GM19452 (cell line): ENCODE measurements at regions not wholly inside any gene's neighbourhood (a gene's known extent, or its start where the extent isn't known, plus 50 kb on each side); places are given as distances from the start of the nearest gene placed in this dataset.
"Not testable (repeated sequence)": the region's sequence is repeated elsewhere in the genome, so short reads cannot be mapped to it uniquely, and the experiment has no call there.

Experiments used
- ATAC-seq: cut with Tn5 transposase; IDR thresholded peaks from one replicate; pipeline ENCODE4 v1.9.1; 2021; ENCODE audit not compliant: unreplicated experiment

- no peak for ATAC-seq
Measured at GRCh38 chr6:73983367-73983766, 287.4 kb downstream of the CD109 start.

- ATAC-seq = no peak
Measured at GRCh38 chr6:73980096-73980495, 284.1 kb downstream of the CD109 start.

- no peak for ATAC-seq
Measured at GRCh38 chr6:73978330-73978729, 282.3 kb downstream of the CD109 start.

GRCh38 chr6:73972518-73972917, 276.5 kb downstream of the CD109 start:
- not testable (repeated sequence) for ATAC-seq

- ATAC-seq = no peak
Measured at GRCh38 chr6:73969971-73970970, 274.3 kb downstream of the CD109 start.

GRCh38 chr6:73968221-73968757, 272.3 kb downstream of the CD109 start:
- ATAC-seq = no peak

- ATAC-seq = no peak
Measured at GRCh38 chr6:73965539-73966029, 269.6 kb downstream of the CD109 start.

GRCh38 chr6:73964241-73964854, 268.3 kb downstream of the CD109 start:
- no peak for ATAC-seq

GRCh38 chr6:73962884-73963283, 266.9 kb downstream of the CD109 start:
- no peak for ATAC-seq

GRCh38 chr6:73956305-73956704, 260.3 kb downstream of the CD109 start:
- no peak for ATAC-seq

GRCh38 chr6:73955800-73956199, 259.8 kb downstream of the CD109 start:
- ATAC-seq = no peak

GRCh38 chr6:73954881-73955280, 258.9 kb downstream of the CD109 start:
- ATAC-seq = no peak

- ATAC-seq = no peak
Measured at GRCh38 chr6:73951183-73951582, 255.2 kb downstream of the CD109 start.

GRCh38 chr6:73943930-73944652, 248.1 kb downstream of the CD109 start:
- ATAC-seq = no peak

GRCh38 chr6:73943411-73943810, 247.4 kb downstream of the CD109 start:
- ATAC-seq = no peak

GRCh38 chr6:73942592-73943186, 246.7 kb downstream of the CD109 start:
- ATAC-seq = no peak

GRCh38 chr6:73941892-73942291, 245.9 kb downstream of the CD109 start:
- no peak for ATAC-seq

- ATAC-seq = no peak
Measured at GRCh38 chr6:73937805-73938204, 241.8 kb downstream of the CD109 start.

- no peak for ATAC-seq
Measured at GRCh38 chr6:73932866-73933265, 236.9 kb downstream of the CD109 start.

GRCh38 chr6:73929405-73929804, 233.4 kb downstream of the CD109 start:
- no peak for ATAC-seq

GRCh38 chr6:73927421-73927820, 231.4 kb downstream of the CD109 start:
- no peak for ATAC-seq
